ENCODE measurements at regions not wholly inside any gene's neighbourhood (a gene's known extent, or its start where the extent isn't known, plus 50 kb on each side); places are given as distances from the start of the nearest gene placed in this dataset.

DNA sequence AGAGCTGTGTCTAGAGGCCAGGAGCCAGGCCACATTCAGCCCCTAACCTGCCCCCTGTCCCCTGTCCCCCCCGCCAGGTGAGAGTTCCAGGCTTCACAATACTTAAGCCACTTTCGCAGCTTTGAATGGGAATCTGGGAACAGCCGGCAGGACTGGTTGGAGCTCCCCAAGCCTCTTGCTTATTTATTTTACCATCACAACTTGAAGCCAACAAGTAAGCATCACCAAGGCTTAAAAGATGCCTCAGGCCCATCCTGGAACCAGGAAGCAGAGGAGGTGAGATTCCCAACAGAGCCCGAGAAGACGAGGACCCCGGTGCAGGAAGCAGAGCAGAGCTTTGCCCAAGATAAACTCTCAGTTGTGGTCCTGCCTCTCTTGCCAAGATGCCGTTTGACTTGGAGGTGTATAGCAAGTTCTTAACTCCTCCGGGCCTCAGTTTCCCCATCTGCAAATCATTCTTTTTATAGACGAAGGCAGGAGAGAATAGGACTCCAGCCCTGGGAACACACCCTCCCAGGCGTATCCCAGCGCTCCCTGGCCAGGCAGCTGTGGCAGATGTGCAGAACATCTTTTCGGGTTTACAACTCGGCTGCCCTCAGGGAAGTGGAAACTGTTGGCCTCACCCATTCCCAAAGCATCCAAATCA, 66.8 kb upstream of the SLC25A33 start:
- H3K9me3 Mint-ChIP-seq = no peaks in the 10 kb centered on the region
- peak overlapping the region; percentile 36; the same call in 1 of the 2 replicates for H3K4me3 Mint-ChIP-seq
- no peak for TF ChIP-seq CTCF (IDR thresholded peaks at IDR 0.05)
- H3K4me1 Mint-ChIP-seq (ENCODE audit: low read depth) = peaks cover 20% of the 10 kb centered on the region
- no peaks in the 10 kb centered on the region for H3K36me3 Mint-ChIP-seq (ENCODE audit: low read depth)
- H3K27me3 Mint-ChIP-seq (ENCODE audit: insufficient read depth) = peaks cover 30% of the 10 kb centered on the region
- 0 out of 2 replicates have a peak overlapping the region, but pooled peaks have one; percentile 24 for H3K27ac Mint-ChIP-seq
- no peak for DNase-seq

DNA sequence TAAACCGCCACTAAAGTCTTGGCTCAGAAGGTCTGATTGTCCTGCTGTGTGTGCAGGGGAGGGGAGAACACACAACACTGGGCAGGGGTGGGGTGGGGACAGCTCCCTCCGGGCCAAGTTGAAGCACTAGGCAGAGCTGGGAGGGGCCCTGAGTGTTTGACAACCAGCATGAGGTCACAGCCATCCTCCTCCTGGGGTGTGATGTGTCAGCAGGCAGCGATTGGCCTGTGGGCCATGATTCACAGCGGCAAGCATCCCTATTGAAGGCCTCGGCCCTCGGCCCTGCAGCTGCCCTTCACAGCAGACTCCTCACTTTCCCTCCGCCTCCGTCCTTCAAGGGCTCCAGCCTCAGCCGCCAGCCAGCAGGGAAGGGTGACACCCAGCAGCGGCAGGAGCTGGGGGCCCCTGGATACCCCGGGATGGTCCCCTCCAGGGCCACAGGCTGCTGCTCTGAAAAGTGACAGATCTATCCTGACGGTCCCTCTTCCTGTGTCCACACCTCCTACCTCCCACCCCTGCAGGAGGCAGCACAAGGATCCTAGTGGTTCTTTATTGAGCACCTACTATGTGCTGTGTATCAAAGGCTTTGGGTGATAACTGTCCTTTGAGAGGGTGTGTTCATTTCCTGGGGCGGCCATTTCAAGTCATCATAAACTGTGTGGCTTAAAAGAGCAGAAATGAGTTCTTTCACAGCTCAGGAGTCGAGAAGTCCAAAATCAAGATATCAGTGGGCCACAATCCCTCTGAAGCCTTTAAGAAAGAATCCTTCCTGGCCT, 66.0 kb upstream of the SLC25A33 start:
- peaks cover 23% of the 10 kb centered on the region for H3K27me3 Mint-ChIP-seq (ENCODE audit: insufficient read depth)
- peak; percentile 90 for DNase-seq
- no peaks in the 10 kb centered on the region for H3K36me3 Mint-ChIP-seq (ENCODE audit: low read depth)
- H3K27ac Mint-ChIP-seq = peak overlapping the region; percentile 61
- peak overlapping the region; percentile 53; the same call in 1 of the 2 replicates for H3K4me3 Mint-ChIP-seq
- no peak for TF ChIP-seq CTCF (IDR thresholded peaks at IDR 0.05)
- H3K4me1 Mint-ChIP-seq (ENCODE audit: low read depth) = peaks cover 15% of the 10 kb centered on the region
- no peaks in the 10 kb centered on the region for H3K9me3 Mint-ChIP-seq

DNA sequence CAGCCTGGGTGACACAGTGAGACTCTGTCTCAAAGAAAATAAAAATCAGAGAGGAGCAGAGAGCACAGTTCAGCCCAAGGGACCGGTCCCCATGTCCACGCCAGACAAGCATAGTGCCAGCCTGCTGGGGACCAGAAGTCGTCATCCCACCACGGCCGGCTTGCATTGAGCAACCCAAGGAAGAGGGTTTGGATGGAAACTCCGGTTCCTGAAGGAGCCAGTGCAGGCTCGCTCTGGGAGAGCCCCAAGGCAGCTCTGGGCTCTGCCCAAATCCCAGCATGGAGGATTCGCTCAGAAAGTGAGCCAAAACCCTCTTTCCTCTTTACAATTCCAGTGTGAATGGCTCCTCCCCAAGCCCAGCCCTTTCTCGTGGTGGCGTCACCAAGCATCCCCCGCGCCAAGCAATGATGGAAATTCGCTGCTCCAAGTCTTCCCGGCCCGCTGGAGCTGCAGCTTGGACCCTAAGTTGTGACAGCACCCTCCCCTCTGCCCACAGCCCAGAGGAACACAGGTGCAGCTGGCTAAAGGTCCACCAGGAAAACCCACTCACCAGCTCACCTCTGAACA, 64.1 kb upstream of the SLC25A33 start:
- H3K36me3 Mint-ChIP-seq (ENCODE audit: low read depth) = no peaks in the 10 kb centered on the region
- H3K27ac Mint-ChIP-seq = no peak overlapping the region
- H3K27me3 Mint-ChIP-seq (ENCODE audit: insufficient read depth) = peaks cover 8% of the 10 kb centered on the region
- no peak for DNase-seq
- H3K4me1 Mint-ChIP-seq (ENCODE audit: low read depth) = peaks cover 15% of the 10 kb centered on the region
- no peaks in the 10 kb centered on the region for H3K9me3 Mint-ChIP-seq
- H3K4me3 Mint-ChIP-seq = no peak overlapping the region
- TF ChIP-seq CTCF (IDR thresholded peaks at IDR 0.05) = no peak

GRCh38 chr1:9476790-9477463, 62.3 kb upstream of the SLC25A33 start:
- no peaks in the 10 kb centered on the region for H3K9me3 Mint-ChIP-seq
- H3K4me1 Mint-ChIP-seq (ENCODE audit: low read depth) = peaks cover 15% of the 10 kb centered on the region
- no peak overlapping the region; the same call in 1 of the 2 replicates for H3K4me3 Mint-ChIP-seq
- H3K27ac Mint-ChIP-seq = peak overlapping the region; percentile 25; the same call in 1 of the 2 replicates
- no peak for TF ChIP-seq CTCF (IDR thresholded peaks at IDR 0.05)
- DNase-seq = peak; percentile 48
- peaks cover 8% of the 10 kb centered on the region for H3K27me3 Mint-ChIP-seq (ENCODE audit: insufficient read depth)
- H3K36me3 Mint-ChIP-seq (ENCODE audit: low read depth) = no peaks in the 10 kb centered on the region

- Mint-ChIP-seq H3K4me3 (no peak overlapping the region), H3K9me3 (no peaks in the 10 kb centered on the region), H3K27me3 (ENCODE audit: insufficient read depth) (peaks cover 8% of the 10 kb centered on the region), H3K36me3 (ENCODE audit: low read depth) (no peaks in the 10 kb centered on the region), H3K27ac (no peak overlapping the region), H3K4me1 (ENCODE audit: low read depth) (peaks cover 12% of the 10 kb centered on the region)
- no peak for TF ChIP-seq CTCF (IDR thresholded peaks at IDR 0.05)
- DNase-seq = no peak
Measured at GRCh38 chr1:9477535-9477934, 61.7 kb upstream of the SLC25A33 start.
